Suppressor macrophage treated with lipopolysaccharide for 1 hour (primary cell): ENCODE measurements at regions not wholly inside any gene's neighbourhood (a gene's known extent, or its start where the extent isn't known, plus 50 kb on each side); places are given as distances from the start of the nearest gene placed in this dataset.

Source experiments
- DNase-seq, 3 donors: peaks; one replicate each; pipeline ENCODE4 v3.0.0-alpha.2; 2020 to 2022

- DNase-seq = no peak
Observed at GRCh38 chr7:22655781-22656180, 71.2 kb upstream of the IL6 start.

GRCh38 chr7:22654831-22655230 lies 72.2 kb upstream of the IL6 start:
- DNase-seq = no peak

DNA sequence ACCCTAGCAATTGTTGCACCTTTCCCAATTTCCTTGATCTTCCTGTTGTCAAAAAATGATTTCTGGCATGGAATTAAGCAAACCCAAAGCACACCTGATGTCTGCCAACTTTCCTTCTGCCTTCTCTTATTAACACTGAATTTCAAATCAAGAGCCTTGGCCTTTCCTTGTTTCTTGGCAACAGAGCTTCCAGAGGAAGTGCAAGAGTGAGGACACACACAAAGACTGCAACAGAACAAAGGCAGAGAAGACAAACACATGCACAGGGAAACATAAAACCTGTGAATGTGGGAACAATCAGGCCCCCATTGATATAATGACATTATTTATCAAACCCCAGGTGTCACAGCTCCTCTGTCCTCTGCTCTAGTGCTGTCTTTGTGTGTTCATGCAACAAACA lies 73.0 kb upstream of the IL6 start:
- no peak for DNase-seq

- peak in 1 of 3 donors; percentile 39 for DNase-seq
Observed at GRCh38 chr7:22651534-22652243, 75.3 kb upstream of the IL6 start.

GRCh38 chr7:22651036-22651435 lies 76.0 kb upstream of the IL6 start:
- DNase-seq = no peak

- DNase-seq = no peak
Observed at GRCh38 chr7:22649686-22650085, 77.3 kb upstream of the IL6 start.

GRCh38 chr7:22647451-22648257 lies 79.3 kb upstream of the IL6 start:
- no peak for DNase-seq

DNA sequence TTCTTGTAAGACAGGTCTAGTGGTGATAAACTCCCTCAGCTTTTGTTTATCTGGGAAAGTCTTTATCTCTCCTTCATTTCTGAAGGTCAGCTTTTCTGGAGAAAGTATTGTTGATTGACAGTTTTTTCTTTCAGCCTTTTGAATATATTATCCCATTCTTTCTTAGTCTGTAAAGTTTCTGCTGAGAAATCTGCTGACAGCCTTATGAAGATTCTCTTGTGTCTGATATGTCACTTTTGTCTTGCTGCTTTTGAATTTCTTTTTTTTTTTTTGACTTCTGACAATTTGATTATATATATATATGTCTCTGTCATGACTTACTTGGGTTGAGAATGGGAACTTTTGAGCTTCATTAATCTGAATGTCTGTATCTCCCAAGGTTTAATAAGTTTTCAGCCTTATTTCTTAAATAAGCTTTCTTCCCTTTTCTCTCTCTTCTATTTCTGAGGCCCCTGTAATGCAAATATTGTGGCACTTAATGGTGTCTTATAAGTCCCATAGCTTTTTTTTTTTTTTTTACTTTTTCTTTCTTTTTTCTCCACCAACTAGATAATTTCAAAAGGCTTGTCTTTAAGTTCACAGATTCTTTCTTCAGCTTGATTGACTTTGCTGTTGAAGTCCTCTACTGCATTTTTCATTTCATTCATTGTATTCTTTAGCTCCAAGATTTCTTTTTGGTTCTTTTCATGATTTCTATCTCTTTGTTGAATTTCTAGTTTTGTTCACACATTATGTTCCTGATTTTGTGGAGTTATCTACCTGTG lies 81.4 kb upstream of the IL6 start:
- no peak for DNase-seq

DNA sequence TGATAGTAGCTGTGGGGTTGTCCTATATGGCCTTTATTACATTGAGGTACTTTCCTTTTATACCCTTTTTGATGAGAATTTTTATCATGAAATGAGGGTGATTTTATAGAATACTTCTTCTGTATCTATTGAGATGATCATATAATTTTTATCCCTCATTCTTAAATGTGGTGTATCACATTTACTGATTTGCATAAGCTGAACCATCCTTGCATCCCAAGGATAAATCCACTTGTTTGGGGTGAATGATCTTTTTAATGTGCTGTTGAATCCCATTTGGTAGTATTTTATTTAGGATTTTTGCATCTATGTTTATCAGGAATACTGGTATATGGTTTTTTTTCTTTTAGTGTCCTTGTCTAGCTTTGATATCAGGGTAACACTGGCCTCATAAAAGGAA lies 84.5 kb upstream of the IL6 start:
- no peak for DNase-seq

DNA sequence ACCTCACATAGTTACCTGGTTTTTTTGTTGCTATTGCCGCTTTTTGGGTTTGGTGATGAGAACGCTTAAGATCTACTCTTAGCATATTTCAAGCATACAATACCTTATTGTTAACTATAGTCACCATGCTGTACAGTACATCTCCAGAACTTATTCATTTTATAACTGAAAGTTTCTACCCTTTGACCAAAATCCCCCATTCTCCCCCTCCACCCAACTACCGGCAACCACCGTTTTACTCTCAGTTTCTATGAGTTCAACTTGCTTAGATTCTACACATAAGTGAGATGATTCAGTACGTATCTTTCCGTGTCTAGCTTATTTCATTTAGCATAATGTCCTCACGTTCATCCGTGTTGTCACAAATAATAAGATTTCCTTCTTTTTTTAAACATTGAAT lies 86.7 kb upstream of the IL6 start:
- DNase-seq = no peak

GRCh38 chr7:22639396-22639795 lies 87.6 kb upstream of the IL6 start:
- no peak for DNase-seq

DNA sequence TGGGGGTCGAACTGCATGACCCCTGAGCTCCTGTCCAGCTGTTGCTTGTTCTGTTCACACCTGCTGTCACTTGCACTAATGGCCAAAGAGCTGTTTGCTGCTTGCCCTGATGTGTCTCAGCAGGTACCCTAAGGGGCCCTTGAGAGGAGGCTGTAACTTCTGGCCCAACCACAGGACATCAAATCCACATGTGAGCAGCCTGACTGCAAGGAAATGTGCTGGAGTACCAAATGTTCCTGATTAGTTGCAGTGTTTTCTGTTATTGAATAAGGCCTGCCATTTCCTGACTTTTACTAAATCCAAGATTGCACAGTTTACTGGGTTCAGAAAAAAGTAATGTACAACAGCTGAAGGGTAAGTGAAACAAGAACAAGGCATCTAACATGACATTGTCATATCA lies 91.7 kb upstream of the IL6 start:
- no peak for DNase-seq

GRCh38 chr7:22633954-22634474 lies 93.0 kb upstream of the IL6 start:
- DNase-seq = no peak

- no peak for DNase-seq
Observed at GRCh38 chr7:22633286-22633953, 93.6 kb upstream of the IL6 start.

GRCh38 chr7:22632674-22633073 lies 94.3 kb upstream of the IL6 start:
- DNase-seq = no peak

DNA sequence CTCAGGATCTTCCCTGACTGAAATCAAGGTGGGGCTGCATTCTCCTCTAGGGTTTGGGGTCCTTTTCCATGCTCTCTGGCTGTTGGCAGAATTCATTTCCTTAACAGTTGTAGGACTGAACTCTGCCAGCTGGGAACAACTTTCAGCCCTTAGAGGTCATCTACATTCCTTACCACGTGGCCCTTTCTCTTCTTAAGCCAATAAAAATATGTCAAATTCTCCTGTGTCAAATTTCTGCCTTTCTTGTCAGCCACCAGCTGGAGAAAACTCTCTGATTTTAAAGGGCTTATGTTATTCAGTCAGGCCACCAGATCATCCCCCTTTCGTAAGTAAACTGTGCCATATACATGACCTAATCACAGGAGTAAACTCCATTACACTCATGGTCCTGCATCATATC lies 95.3 kb upstream of the IL6 start:
- DNase-seq = no peak

- peak in 2 of 3 donors; percentile 13 to 16 for DNase-seq
Observed at GRCh38 chr7:22630069-22630468, 96.9 kb upstream of the IL6 start.

DNA sequence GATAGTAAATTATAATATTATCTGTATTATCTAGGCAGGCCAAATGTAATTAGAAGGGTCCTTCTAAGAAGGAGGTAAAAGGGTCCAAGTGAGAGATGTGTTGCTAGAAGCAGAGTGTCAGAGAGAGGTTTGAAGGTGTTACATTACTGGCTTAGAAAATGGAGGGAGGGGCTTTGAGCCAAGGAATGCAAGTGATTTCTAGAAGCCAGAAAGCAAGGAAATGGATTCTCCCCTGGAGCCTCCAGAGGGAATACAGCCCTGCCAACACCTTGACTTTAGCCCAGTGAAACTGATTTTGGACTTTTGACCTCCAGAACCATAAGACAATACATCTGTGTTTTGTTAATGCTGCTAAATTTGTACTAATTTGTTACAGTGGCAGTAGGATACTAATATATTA lies 97.9 kb upstream of the IL6 start:
- DNase-seq = no peak

DNA sequence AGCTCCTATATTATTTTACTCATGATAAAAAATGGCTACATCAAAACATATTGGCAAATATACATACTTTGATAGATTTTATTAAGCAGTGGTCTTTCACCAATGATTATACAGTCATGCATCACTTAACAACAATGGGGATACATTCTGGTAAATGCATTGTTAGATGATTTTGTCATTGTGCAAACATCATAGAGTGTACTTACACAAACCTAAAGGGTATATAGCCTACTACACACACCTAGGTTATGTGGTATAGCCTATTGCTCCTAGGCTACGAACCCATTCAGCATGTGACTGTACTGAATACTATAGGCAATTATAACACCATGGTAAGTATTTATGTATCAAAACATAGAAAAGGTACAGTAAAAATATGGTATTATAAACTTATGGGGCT lies 98.9 kb upstream of the IL6 start:
- DNase-seq = no peak

DNA sequence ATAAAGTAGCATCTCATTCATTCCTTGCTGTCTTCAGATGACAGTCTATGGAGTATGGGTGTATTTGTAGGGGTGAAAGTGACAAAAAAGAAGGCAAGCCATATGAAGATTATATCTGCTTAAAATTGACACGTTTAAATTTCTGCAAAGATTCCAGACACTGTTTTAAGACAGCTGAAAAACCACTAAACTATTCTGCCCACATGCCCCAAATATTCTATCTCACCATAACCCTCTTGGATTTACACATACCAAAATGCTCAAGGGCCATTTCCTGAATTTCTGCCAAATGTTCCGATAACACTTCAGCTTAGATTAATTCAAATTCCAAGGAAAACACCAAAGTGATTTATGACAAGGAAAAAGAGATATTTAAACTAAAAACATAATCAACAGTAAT lies 99.9 kb upstream of the IL6 start:
- DNase-seq = no peak

DNA sequence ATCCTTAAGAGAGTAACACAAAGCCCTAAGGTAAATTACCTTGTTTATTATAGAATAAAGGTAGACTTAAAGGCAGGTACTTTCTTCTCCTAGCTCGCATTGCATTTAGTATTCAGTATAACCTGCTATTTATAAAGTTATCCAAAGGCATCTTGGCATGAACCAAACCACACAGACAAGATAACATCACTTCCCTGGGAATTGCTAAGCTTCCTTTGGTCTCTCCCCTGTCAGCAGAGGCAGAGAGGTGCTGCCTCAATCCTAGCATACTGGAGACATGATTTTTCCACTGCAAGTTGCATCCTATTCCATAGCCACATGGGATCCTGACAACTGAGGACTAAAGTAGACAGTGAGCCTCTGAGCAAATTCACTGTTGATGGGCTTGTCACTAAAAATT lies 101.7 kb upstream of the IL6 start:
- DNase-seq = no peak

GRCh38 chr7:22624781-22625180 lies 102.2 kb upstream of the IL6 start:
- DNase-seq = no peak
